PC-3 (cell line): ENCODE measurements at regions not wholly inside any gene's neighbourhood (a gene's known extent, or its start where the extent isn't known, plus 50 kb on each side); places are given as distances from the start of the nearest gene placed in this dataset.

Experiments used
- CTCF ChIP-seq: fragments of 300-600 bp; sonication (generic); conservative IDR thresholded peaks from 2 replicates; pipeline ENCODE4 v1.5.1; 2017; ENCODE audit warnings: antibody characterized with exemption, low read depth, mild to moderate bottlenecking, low read length
- EZH2phosphoT487 ChIP-seq: fragments of 300-600 bp; sonication (generic); IDR thresholded peaks from 2 replicates; pipeline ENCODE4 v1.6.1; 2018; ENCODE audit warnings: mild to moderate bottlenecking, antibody characterized with exemption, low read length, borderline replicate concordance

GRCh38 chr20:53722515-53723036, 128.9 kb upstream of the ZNF217 start:
- TF ChIP-seq CTCF (no peak), EZH2phosphoT487 (no peak)
